Right ventricle myocardium inferior (tissue), 1 donor: ENCODE measurements at regions not wholly inside any gene's neighbourhood (a gene's known extent, or its start where the extent isn't known, plus 50 kb on each side); places are given as distances from the start of the nearest gene placed in this dataset.

ENCODE experiments used
- ATAC-seq: fragments of 200-7000 bp; cut with Tn5 transposase; one replicate; pipeline ENCODE4 v1.9.1; 2020; ENCODE audit warnings: mild to moderate bottlenecking, moderate library complexity
- DNase-seq: peaks from one replicate; pipeline ENCODE4 v3.0.0; 2021; ENCODE audit errors: missing footprints
- intact Hi-C: fragments of 100-400 bp; cut with DNase I; formaldehyde crosslinking; loops from one replicate; pipeline ENCODE4 v1.11.0; 2022
- donor health status: DM: no; HTN: yes; CAD: no; lungs with severe emphysema.

DNA sequence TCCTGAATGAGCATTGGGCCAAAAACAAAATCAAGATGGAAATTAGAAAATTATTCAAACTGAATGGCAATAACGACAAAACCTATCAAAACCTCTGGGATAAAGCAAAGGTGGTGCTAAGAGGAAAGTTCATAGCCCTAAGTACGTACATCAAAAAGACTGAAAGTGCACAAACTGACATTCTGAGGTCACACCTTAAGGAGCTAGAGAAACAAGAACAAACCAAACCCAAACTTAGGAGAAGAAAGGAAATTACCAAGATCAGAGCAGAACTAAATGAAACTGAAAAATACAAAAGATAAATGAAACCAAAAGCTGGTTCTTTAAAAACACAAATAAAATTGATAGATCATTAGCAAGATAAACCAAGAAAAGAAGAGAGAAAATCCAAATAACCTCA, 1543.5 kb upstream of the ACVR2A start:
- DNase-seq = no peak
- no peak for ATAC-seq
- intact Hi-C loops = no loop called here

DNA sequence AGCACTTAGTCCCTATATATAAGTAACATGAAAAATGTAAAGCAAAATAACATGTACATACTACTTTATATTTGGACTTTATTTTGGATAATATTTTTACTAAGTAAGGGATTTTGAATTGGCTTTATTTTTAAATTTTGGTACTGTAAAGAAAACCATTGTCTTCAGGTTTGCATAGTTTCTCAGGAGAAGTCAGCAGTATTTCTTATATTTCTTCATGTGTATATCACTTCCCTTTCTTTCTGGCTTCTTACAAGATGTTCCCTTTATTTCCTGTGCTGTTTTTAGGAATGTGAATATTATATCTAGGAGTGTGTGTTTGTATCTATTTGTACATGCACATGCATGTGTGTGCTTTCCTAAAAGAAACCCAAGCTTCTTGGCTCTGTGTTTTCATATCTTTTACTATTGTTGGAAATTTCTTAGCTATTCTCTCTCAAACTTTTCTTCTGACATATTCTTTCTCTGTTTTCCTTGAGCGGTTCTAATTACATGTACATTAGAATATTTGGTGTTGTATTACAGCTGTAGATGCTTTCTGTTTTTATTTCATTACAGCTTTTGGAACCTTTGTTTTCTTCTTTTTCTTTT, 1549.7 kb upstream of the ACVR2A start:
- intact Hi-C loops = no loop called here
- DNase-seq (no peak), ATAC-seq (no peak)

- intact Hi-C loops = no loop called here
- DNase-seq = no peak
Measured at GRCh38 chr2:146287281-146287680, 1557.5 kb upstream of the ACVR2A start.

DNA sequence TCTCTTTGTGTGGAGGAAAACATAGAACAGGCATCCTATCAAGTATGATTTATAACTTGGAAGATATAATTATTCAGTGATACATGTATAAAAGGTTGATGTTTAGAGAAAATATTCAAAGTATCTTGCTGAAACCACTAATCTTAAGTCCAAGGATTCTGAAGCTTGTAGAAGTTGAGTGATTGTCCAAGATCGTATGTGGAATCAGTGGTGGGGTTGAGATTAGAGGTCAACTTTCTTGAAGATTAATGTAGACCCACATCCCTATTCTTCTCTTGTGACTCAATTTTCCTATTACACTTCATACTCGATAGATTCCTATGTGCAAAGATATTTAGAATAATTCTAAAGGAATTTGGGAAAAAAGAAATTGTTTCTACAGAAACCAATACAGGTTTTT, 1565.9 kb upstream of the ACVR2A start:
- intact Hi-C loops = no loop called here
- no peak for ATAC-seq
- no peak for DNase-seq

More at GRCh38 chr2:146287281-146287680, 1557.5 kb upstream of the ACVR2A start:
- ATAC-seq = no peak

DNA sequence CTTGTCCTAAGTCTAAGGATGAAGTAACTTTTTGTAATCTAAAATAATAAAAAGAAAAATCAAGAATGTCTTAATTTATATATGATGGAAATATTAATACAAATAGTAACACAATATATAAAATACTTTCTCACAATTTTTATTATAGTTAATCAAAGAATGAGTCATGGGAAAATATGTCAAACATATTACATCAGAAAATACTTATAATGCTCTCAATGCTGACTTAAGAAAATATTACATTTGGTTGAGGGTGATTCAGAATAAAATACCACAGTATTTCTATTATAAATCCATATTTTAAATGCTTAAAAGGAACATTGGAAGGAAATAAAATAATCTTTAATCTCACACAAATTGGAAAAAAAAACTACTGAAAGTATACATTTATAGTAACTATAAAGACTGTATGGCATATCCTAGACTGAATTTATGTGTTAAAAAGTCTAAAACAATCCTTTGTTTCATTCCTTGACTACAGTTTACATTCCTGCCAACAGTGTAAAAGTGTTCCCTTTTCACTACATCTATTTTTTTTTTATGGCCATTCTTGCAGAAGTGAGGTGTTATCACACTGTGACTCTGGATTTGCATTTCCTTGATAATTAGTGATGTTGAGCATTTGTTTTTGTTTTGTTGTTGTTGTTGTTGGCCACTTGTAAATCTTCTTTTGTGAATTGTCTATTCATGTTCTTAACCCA, 1573.5 kb upstream of the ACVR2A start:
- DNase-seq (no peak), ATAC-seq (no peak)
- intact Hi-C loops = no loop called here

GRCh38 chr2:146270618-146271017, 1574.2 kb upstream of the ACVR2A start:
- DNase-seq (no peak), ATAC-seq (no peak)
- intact Hi-C loops = no loop called here

GRCh38 chr2:146267093-146267492, 1577.7 kb upstream of the ACVR2A start:
- intact Hi-C loops = no loop called here
- ATAC-seq = no peak
- no peak for DNase-seq

GRCh38 chr2:146265656-146266055, 1579.2 kb upstream of the ACVR2A start:
- no peak for ATAC-seq

DNA sequence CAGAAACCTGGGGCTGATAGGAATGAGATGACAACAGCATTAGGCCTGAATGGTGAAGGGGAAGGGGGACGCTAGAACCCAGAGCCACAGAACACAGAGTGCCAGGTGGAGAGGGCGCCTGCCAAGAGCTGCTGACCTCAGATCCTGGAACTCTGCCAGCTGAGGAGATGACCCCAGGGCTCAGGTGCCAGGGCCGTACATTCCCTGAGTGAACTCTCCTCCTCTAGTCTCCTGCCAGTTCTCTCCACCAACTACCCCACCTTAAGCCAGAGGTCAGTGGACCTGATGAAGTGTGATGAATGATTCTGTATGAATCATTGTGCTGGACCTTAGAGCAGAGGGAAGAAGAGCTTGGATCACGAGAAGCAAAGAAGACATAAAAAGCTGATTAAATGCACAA, 1582.2 kb upstream of the ACVR2A start:
- ATAC-seq (no peak), DNase-seq (no peak)
- intact Hi-C loops = no loop called here

More at GRCh38 chr2:146265656-146266055, 1579.2 kb upstream of the ACVR2A start:
- DNase-seq = no peak
- intact Hi-C loops = no loop called here

GRCh38 chr2:146260551-146260950, 1584.3 kb upstream of the ACVR2A start:
- DNase-seq (no peak), ATAC-seq (no peak)
- intact Hi-C loops = no loop called here

DNA sequence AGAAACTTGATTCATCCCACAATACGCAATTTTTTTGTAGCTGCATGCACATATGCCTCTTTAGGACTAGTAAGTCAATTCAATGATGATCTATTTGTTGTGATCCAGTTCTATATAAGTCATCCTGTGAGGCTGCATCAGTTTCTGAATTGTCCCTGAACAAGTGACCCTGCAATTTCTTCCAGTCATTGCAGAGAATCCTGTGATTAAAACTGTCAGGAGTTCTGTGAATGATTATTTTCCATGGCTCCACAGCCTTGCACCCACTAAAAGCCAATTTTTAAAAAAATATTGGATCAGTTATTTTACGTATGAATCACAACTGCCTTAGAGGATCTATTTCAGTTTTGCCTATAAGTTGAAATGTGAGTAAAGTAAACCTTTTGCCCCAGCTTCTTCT, 1585.0 kb upstream of the ACVR2A start:
- DNase-seq = no peak
- intact Hi-C loops = no loop called here

DNA sequence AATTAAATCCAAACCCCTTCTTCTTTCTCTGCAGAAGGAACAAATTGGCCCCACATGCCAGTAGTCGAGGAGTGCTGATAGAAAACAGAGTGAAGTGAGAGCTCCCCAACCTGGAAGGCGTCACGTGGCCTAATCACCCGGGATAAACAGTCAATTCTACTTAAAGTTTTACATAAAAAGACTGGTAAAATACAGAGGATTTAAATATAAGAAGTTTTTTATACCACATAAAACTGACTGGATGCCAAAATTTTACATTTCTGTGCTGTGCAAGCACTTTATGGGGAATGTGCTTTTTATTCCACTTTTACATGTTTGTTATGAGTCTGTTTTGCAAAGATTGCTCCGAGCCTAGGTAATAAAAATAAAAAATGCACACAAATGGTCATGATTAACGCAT, 1586.8 kb upstream of the ACVR2A start:
- intact Hi-C loops = no loop called here
- no peak for DNase-seq
- no peak for ATAC-seq

More for the DNA sequence above, 1585.0 kb upstream of the ACVR2A start:
- no peak for ATAC-seq

- no peak for DNase-seq
- ATAC-seq = no peak
- intact Hi-C loops = no loop called here
Measured at GRCh38 chr2:146252119-146252518, 1592.7 kb upstream of the ACVR2A start.

DNA sequence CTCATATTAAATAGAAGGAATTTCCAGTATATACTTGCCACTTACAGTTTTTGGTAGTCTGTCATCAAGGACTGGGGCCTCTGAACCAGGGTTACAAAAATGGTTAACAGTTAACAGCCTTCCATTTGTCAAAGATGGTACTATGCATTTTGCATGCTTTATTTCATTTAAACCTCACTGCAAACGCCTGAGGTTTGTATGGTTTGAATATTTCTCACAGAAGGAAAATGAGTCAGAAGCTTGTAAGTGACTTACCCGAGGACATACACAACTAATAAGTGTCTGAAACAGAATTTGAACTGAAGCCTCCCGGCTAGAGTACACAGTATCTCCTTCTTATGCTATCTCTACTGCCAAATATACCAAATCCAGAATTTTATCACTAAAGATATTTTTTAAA, 1593.5 kb upstream of the ACVR2A start:
- intact Hi-C loops = no loop called here
- no peak for ATAC-seq
- DNase-seq = no peak

GRCh38 chr2:146246736-146247523, 1597.9 kb upstream of the ACVR2A start:
- ATAC-seq (no peak), DNase-seq (no peak)
- intact Hi-C loops = no loop called here

DNA sequence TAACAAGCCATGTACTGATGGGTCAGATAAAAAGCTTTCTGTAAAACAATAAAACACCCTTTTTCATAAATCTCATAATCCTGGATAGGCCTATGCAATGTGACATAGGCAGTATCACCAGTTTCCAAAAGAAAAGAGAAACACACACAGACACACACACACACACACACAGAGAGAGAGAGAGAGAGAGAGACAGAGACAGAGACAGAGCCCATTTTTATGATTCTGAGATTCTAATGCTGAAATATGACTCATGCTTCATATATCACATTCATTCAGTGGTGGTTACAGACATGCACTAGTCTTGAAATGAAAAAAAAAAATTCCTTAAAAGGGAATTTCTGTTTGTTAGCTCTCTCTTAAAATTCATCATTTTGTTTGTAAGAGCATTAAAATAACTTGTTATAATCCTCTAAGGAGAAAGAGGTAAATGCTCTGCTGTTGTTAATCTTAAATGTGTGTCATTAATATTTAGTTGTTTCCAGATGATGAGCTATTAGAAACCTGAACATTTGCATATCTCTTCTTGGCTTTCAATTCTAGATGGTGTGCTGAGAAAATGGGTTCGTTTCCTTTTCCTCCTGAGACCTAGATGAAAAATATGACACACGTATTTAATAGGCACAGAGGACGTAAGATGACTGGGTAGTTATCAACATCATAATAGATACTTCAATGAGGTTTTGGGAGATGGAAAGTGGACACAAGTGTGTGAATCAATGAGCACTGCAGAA, 1598.7 kb upstream of the ACVR2A start:
- DNase-seq (no peak), ATAC-seq (no peak)

DNA sequence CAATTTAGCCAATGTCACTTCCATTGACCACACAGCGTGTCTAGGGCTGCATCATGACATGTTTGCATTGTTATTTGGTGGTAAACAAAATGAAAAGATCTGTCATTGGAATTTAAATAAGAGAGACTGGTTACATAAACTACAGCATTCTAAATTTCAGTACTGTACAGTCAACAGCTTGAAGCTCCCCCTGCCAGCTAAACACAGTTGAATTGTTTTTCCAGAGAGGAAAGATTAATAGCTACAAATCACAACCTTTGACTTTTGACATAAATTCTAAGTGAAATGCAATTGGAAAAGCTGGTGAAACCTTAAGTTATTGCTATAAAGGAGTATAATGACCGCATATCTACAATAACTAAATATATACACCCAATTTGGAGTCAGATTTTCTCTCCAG, 1600.0 kb upstream of the ACVR2A start:
- intact Hi-C loops = no loop called here
- no peak for DNase-seq
- no peak for ATAC-seq

More for the DNA sequence above, 1598.7 kb upstream of the ACVR2A start:
- intact Hi-C loops = no loop called here

DNA sequence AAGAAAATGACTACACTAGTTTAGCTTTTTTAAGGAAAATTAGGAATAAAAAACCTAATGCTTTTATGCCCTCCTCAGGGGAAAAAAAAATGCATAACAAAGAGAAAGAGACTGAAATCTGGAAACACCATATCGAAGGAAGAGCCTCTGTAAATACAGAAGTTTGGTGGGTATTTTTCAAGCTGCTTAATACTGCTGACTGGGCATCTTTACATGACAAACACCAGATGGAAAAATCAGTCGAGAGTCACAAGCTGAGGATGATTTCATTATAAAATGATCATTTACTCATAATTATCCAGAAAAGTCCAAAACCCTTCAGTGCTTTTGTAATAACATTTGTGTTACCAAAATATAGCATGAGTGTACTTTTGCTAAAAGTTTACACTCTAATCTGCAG, 1600.7 kb upstream of the ACVR2A start:
- DNase-seq = no peak
- ATAC-seq = no peak
- intact Hi-C loops = no loop called here

DNA sequence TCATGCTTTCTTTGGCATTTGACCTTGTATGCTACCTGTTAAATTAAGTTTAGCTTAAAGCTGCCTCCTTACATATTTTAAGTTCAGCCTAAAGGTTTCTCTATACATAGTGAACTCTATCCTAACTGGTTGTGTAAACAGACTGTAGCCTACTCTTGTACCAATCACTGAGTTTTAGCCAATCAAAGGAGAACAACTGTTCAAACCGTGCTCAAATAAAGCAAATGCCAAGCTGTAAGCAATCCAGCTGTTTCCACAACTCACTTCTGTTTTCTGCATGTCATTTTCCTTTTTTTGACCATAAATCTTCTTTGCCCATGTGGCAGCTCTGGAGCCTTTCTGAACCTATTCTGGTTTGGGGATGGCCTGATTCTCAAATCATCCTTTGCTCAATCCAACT, 1603.8 kb upstream of the ACVR2A start:
- no peak for ATAC-seq
- no peak for DNase-seq
- intact Hi-C loops = no loop called here
